Kidney (tissue), 13 donors: ENCODE measurements at regions not wholly inside any gene's neighbourhood (a gene's known extent, or its start where the extent isn't known, plus 50 kb on each side); places are given as distances from the start of the nearest gene placed in this dataset.
"Not testable (repeated sequence)": the region's sequence is repeated elsewhere in the genome, so short reads cannot be mapped to it uniquely, and the experiment has no call there.

Experiments used
- DNase-seq, 5 donors: peaks; one replicate each; pipeline ENCODE4 v3.0.0-alpha.2; 2013 to 2020
- FAIRE-seq: peaks from 2 replicates; lab custom pipeline; 2012; peaks lifted over from hg19 to GRCh38; lab: Jason Lieb, UNC
- H3K27ac ChIP-seq, 2 donors: one replicate each; pipeline ENCODE4 v1.7.0; 2013; ENCODE audit warnings: low read depth in 2 of 2, low read length in 2 of 2, inconsistent platforms in 1 of 2
- H3K27me3 ChIP-seq: one replicate; pipeline ENCODE4 v1.7.1; 2013; ENCODE audit warnings: low read length, inconsistent platforms; ENCODE audit not compliant: control insufficient read depth, insufficient read depth
- H3K36me3 ChIP-seq, 3 donors: one replicate each; pipeline versions ENCODE4 v1.7.0 to v1.7.1; 2013; ENCODE audit warnings: low read length in 3 of 3, control low read depth in 1 of 3, inconsistent platforms in 1 of 3; ENCODE audit not compliant: insufficient read depth in 3 of 3, control insufficient read depth in 2 of 3
- H3K4me1 ChIP-seq, 3 donors: one replicate each; pipeline versions ENCODE4 v1.7.0 to v1.7.1; 2013; ENCODE audit warnings: low read length in 3 of 3, inconsistent platforms in 1 of 3, low read depth in 1 of 3; ENCODE audit not compliant: control insufficient read depth in 2 of 3, insufficient read depth in 2 of 3
- H3K4me3 ChIP-seq, 3 donors: one replicate each; pipeline versions ENCODE4 v1.7.0 to v1.8.1; 2013; ENCODE audit warnings: low read length in 3 of 3, control low read depth in 1 of 3, inconsistent platforms in 1 of 3
- H3K9ac ChIP-seq, 3 donors: one replicate each; pipeline versions ENCODE4 v1.7.0 to v1.7.1; 2013; ENCODE audit warnings: low read length in 3 of 3, control low read depth in 1 of 3, inconsistent platforms in 1 of 3
- H3K9me3 ChIP-seq, 3 donors: one replicate each; pipeline versions ENCODE4 v1.7.0 to v1.7.1; 2013; ENCODE audit warnings: low read length in 3 of 3, control low read depth in 1 of 3, inconsistent platforms in 1 of 3; ENCODE audit not compliant: control insufficient read depth in 2 of 3, insufficient read depth in 1 of 3
- CTCF ChIP-seq: IDR thresholded peaks from 3 replicates; pipeline ENCODE4 v1.5.1; 2012; ENCODE audit warnings: mild to moderate bottlenecking, moderate library complexity, borderline replicate concordance; ENCODE audit not compliant: insufficient read depth; ENCODE audit errors: extremely low read depth
- intact Hi-C: fragments of 100-400 bp; cut with DNase I; formaldehyde crosslinking; loops from one replicate; pipeline ENCODE4 v1.11.1; 2022
- donor health status: control.
- donor health status: control.
- donor health status: control.
- donor health status: control.
- donor health status: control.
- donor health status: DM: yes; HTN: yes; CAD: no.
- donor health status: Normal renal cell carcinoma (clear cell type).

DNA sequence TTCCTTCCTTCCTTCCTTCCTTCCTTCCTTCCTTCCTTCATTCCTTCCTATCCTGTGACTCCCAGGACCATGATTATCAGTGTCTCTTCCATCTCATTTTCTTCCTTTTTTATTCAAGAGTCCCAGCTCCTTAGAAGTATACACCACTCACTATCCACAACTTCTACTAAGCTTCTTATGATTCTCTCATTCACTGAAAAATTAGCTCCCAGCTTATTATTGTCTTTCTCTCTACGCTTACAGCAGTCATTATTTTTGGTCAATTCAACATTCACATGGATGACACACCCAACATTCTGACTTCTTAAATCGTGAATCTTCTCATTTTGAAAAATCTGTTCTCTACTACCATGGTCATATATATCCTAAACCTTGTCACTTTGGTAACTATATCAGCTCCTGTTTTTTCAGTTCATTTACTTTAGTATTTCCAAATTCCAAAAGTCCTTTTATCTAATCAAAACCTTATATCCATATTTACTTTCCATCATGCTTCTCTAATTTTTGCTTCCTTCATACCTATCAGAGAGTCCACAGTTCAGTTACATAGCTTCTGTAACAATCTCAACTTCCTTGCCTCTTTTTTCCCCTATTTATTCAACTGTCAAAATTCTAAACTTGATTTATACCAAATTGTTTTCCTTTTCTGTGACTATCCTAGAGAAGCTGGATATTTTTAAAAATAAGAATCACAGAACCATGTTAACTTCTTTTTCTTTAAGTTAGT is 677.5 kb downstream of the RAPGEF2 start:
- no peak for FAIRE-seq
- H3K36me3 ChIP-seq: no peaks in the 10 kb centered on the region
- no peak for DNase-seq
- no peaks in the 10 kb centered on the region for H3K4me1 ChIP-seq
- intact Hi-C loops: no loop called here
- no peak for TF ChIP-seq CTCF
- H3K27me3 ChIP-seq: no peaks in the 10 kb centered on the region
- H3K9ac ChIP-seq: no peak overlapping the region
- H3K9me3 ChIP-seq: no peaks in the 10 kb centered on the region
- H3K4me3 ChIP-seq: no peak overlapping the region
- H3K27ac ChIP-seq: no peak overlapping the region

GRCh38 chr4:159787901-159788300 is 685.0 kb downstream of the RAPGEF2 start:
- H3K4me3 ChIP-seq: no peak overlapping the region
- no peaks in the 10 kb centered on the region for H3K9me3 ChIP-seq
- no peaks in the 10 kb centered on the region for H3K4me1 ChIP-seq
- FAIRE-seq (no peak), DNase-seq (no peak)
- no peak overlapping the region for H3K9ac ChIP-seq
- H3K27ac ChIP-seq: no peak overlapping the region
- no peak for TF ChIP-seq CTCF
- no peaks in the 10 kb centered on the region for H3K27me3 ChIP-seq
- intact Hi-C loops: no loop called here
- H3K36me3 ChIP-seq: no peaks in the 10 kb centered on the region

DNA sequence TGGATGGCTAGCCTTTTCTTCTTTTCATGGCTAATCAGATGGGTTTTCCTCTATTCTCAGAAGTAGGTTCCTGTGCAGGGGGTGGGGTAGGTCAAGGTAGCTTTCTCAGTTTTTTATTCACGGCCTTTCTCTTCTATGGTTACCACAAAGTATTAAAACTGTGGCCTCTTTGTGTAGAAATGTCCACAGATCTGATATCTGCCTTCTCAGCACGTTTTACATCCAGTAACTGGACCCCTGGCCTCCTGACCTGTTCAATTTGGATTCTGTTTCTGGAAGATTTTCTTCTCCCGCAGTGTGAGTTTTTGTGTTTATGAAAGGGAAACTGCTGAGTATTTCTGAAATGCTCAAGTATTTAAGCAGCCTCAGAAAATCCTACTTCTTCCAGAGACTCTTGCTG is 688.5 kb downstream of the RAPGEF2 start:
- H3K27ac ChIP-seq: no peak overlapping the region
- no peaks in the 10 kb centered on the region for H3K36me3 ChIP-seq
- no peak overlapping the region for H3K4me3 ChIP-seq
- no peaks in the 10 kb centered on the region for H3K9me3 ChIP-seq
- H3K4me1 ChIP-seq: no peaks in the 10 kb centered on the region
- H3K27me3 ChIP-seq: no peaks in the 10 kb centered on the region
- intact Hi-C loops: no loop called here
- H3K9ac ChIP-seq: no peak overlapping the region
- TF ChIP-seq CTCF: no peak
- FAIRE-seq: no peak
- no peak for DNase-seq

DNA sequence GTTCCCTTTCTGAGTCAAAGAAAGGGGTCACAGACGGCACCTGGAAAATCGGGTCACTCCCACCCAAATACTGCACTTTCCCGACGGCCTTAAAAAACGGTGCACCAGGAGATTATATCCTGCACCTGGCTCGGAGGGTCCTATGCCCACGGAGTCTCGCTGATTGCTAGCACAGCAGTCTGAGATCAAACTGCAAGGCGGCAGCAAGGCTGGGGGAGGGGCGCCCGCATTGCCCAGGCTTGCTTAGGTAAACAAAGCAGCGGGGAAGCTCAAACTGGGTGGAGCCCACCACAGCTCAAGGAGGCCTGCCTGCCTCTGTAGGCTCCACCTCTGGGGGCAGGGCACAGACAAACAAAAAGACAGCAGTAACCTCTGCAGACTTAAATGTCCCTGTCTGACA is 701.7 kb downstream of the RAPGEF2 start:
- H3K4me3 ChIP-seq, intact Hi-C loops, H3K27me3 ChIP-seq, H3K27ac ChIP-seq, FAIRE-seq, H3K36me3 ChIP-seq, H3K4me1 ChIP-seq, H3K9ac ChIP-seq, DNase-seq, H3K9me3 ChIP-seq: not testable (repeated sequence)
